Stimulated activated naive CD8-positive, alpha-beta T cell treated with anti-CD3 and anti-CD28 coated beads, Interleukin-15, amount 100 ng/mL, for 72 hours (primary cell): ENCODE measurements at regions not wholly inside any gene's neighbourhood (a gene's known extent, or its start where the extent isn't known, plus 50 kb on each side); places are given as distances from the start of the nearest gene placed in this dataset.
A peak's percentile ranks its signal among the peaks of the same experiment; 100 is the strongest.

Experiments used
- ATAC-seq: fragments of 150-1000 bp; cut with Tn5 transposase; 2 replicates; pipeline ENCODE4 v1.10.0; 2021; ENCODE audit warnings: mild to moderate bottlenecking, moderate library complexity
- DNase-seq, 2 donors: peaks; one replicate each; pipeline ENCODE4 v3.0.0; 2021 to 2022
- H3K27ac Mint-ChIP-seq, 2 donors: one replicate each; pipeline ENCODE4 v1.8.0; 2022; ENCODE audit warnings: mild to moderate bottlenecking in 2 of 2, mixed read lengths in 2 of 2, moderate library complexity in 2 of 2
- H3K27me3 Mint-ChIP-seq: one replicate; pipeline ENCODE4 v1.8.0; 2022; ENCODE audit warnings: mixed read lengths
- H3K4me1 Mint-ChIP-seq: one replicate; pipeline ENCODE4 v1.8.0; 2022; ENCODE audit warnings: mild to moderate bottlenecking, mixed read lengths
- H3K4me3 Mint-ChIP-seq, 2 donors: one replicate each; pipeline ENCODE4 v1.8.0; 2022; ENCODE audit warnings: mild to moderate bottlenecking in 2 of 2, mixed read lengths in 2 of 2, moderate library complexity in 1 of 2
- H3K9me3 Mint-ChIP-seq, 2 donors: one replicate each; pipeline ENCODE4 v1.8.0; 2022; ENCODE audit warnings: mixed read lengths in 2 of 2

- no peak for ATAC-seq
- H3K27me3 Mint-ChIP-seq = no peaks in the 10 kb centered on the region
- H3K9me3 Mint-ChIP-seq = peaks cover 7 to 21% of the 10 kb centered on the region in 2 donors
- no peak for DNase-seq
- H3K4me1 Mint-ChIP-seq = no peaks in the 10 kb centered on the region
- H3K4me3 Mint-ChIP-seq = no peak overlapping the region
- no peak overlapping the region for H3K27ac Mint-ChIP-seq
These were observed 57.2 kb downstream of the C16orf82 start for GRCh38 chr16:27123795-27124409.

GRCh38 chr16:27127308-27127707 is 60.6 kb downstream of the C16orf82 start:
- Mint-ChIP-seq H3K4me1 (no peaks in the 10 kb centered on the region), H3K4me3 (no peak overlapping the region), H3K9me3 (peaks cover 25 to 26% of the 10 kb centered on the region in 2 donors), H3K27me3 (no peaks in the 10 kb centered on the region), H3K27ac (no peak overlapping the region)
- DNase-seq (no peak), ATAC-seq (no peak)

GRCh38 chr16:27129401-27129800 is 62.7 kb downstream of the C16orf82 start:
- DNase-seq (no peak), ATAC-seq (no peak)
- H3K9me3 Mint-ChIP-seq = peaks cover 25 to 28% of the 10 kb centered on the region in 2 donors
- H3K27ac Mint-ChIP-seq = no peak overlapping the region
- H3K4me3 Mint-ChIP-seq = no peak overlapping the region
- H3K27me3 Mint-ChIP-seq = no peaks in the 10 kb centered on the region
- no peaks in the 10 kb centered on the region for H3K4me1 Mint-ChIP-seq

- no peak for ATAC-seq
- DNase-seq = no peak
- H3K27me3 Mint-ChIP-seq = peaks cover 7% of the 10 kb centered on the region
- peak overlapping the region; percentile 14 to 53 for H3K27ac Mint-ChIP-seq
- peaks cover 9 to 10% of the 10 kb centered on the region in 2 donors for H3K9me3 Mint-ChIP-seq
- H3K4me3 Mint-ChIP-seq = peak overlapping the region in 1 of 2 donors; percentile 4
- H3K4me1 Mint-ChIP-seq = peaks cover 4% of the 10 kb centered on the region
These were observed 65.1 kb upstream of the KDM8 start for GRCh38 chr16:27138257-27138656.

- ATAC-seq (no peak), DNase-seq (no peak)
- no peak overlapping the region for H3K27ac Mint-ChIP-seq
- no peak overlapping the region for H3K4me3 Mint-ChIP-seq
- H3K4me1 Mint-ChIP-seq = no peaks in the 10 kb centered on the region
- H3K9me3 Mint-ChIP-seq = peaks cover 6 to 7% of the 10 kb centered on the region in 2 donors
- no peaks in the 10 kb centered on the region for H3K27me3 Mint-ChIP-seq
These were observed 57.7 kb upstream of the KDM8 start for GRCh38 chr16:27145630-27146029.

- Mint-ChIP-seq H3K4me1 (peaks cover 14% of the 10 kb centered on the region), H3K27ac (no peak overlapping the region), H3K4me3 (no peak overlapping the region), H3K27me3 (no peaks in the 10 kb centered on the region), H3K9me3 (peaks cover 6% of the 10 kb centered on the region in 2 donors)
- no peak for DNase-seq
- ATAC-seq = peak; percentile 26
These were observed 53.3 kb upstream of the KDM8 start for GRCh38 chr16:27149986-27150385.

- H3K27ac Mint-ChIP-seq = no peak overlapping the region
- DNase-seq (no peak), ATAC-seq (no peak)
- no peak overlapping the region for H3K4me3 Mint-ChIP-seq
- H3K4me1 Mint-ChIP-seq = peaks cover 18% of the 10 kb centered on the region
- no peaks in the 10 kb centered on the region for H3K27me3 Mint-ChIP-seq
- no peaks in the 10 kb centered on the region for H3K9me3 Mint-ChIP-seq
These were observed 51.2 kb upstream of the KDM8 start for GRCh38 chr16:27152121-27152520.

GRCh38 chr16:27152801-27153200 is 50.5 kb upstream of the KDM8 start:
- H3K9me3 Mint-ChIP-seq = no peaks in the 10 kb centered on the region
- H3K27ac Mint-ChIP-seq = no peak overlapping the region
- no peaks in the 10 kb centered on the region for H3K27me3 Mint-ChIP-seq
- ATAC-seq = no peak
- no peak for DNase-seq
- no peak overlapping the region for H3K4me3 Mint-ChIP-seq
- H3K4me1 Mint-ChIP-seq = peaks cover 18% of the 10 kb centered on the region
